Skeletal muscle tissue (tissue), 3 donors: ENCODE measurements at regions not wholly inside any gene's neighbourhood (a gene's known extent, or its start where the extent isn't known, plus 50 kb on each side); places are given as distances from the start of the nearest gene placed in this dataset.

Experiments used
- H3K27ac ChIP-seq: one replicate; pipeline ENCODE4 v1.7.0; 2013; ENCODE audit warnings: mild to moderate bottlenecking, low read depth, low read length, inconsistent platforms
- H3K27me3 ChIP-seq, 3 donors: one replicate each; pipeline ENCODE4 v1.7.0; 2013; ENCODE audit warnings: low read length in 3 of 3; ENCODE audit not compliant: control insufficient read depth in 3 of 3, insufficient read depth in 3 of 3
- H3K36me3 ChIP-seq, 3 donors: one replicate each; pipeline ENCODE4 v1.7.0; 2013; ENCODE audit warnings: low read length in 3 of 3; ENCODE audit not compliant: control insufficient read depth in 3 of 3, insufficient read depth in 3 of 3
- H3K4me1 ChIP-seq, 3 donors: one replicate each; pipeline ENCODE4 v1.7.0; 2013; ENCODE audit warnings: low read length in 3 of 3, mild to moderate bottlenecking in 3 of 3; ENCODE audit not compliant: control insufficient read depth in 3 of 3, insufficient read depth in 3 of 3
- H3K4me3 ChIP-seq, 3 donors: one replicate each; pipeline ENCODE4 v1.7.0; 2013; ENCODE audit warnings: low read length in 3 of 3
- H3K9ac ChIP-seq, 3 donors: one replicate each; pipeline ENCODE4 v1.7.0; 2013; ENCODE audit warnings: low read length in 3 of 3, mild to moderate bottlenecking in 3 of 3, moderate library complexity in 2 of 3, low read depth in 1 of 3
- H3K9me3 ChIP-seq, 3 donors: one replicate each; pipeline ENCODE4 v1.7.0; 2013; ENCODE audit warnings: low read length in 3 of 3; ENCODE audit not compliant: control insufficient read depth in 3 of 3
- donor health status: Osteomylitis.

GRCh38 chr3:69524816-69525215, 138.9 kb upstream of the FRMD4B start:
- H3K4me1 ChIP-seq, result no peaks in the 10 kb centered on the region
- no peak overlapping the region for H3K27ac ChIP-seq

DNA sequence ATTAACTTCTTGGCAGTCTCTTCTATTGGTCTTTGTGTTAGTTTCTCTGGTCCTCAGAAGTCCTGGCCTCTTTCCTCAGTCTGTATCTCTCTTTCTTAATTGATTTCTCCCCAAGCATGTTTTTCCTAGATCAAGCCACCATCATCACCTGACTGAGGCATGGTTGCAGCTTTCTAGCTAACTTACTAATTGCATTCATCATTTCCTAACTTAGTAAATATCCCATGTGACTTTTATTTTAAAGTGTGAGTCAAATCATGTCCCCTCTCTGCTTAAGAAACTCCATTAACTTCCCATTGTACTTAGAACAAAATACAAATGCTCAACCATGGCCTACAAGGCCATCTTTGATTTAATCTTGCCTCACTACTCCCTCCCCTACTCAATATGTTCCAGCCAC, 135.4 kb upstream of the FRMD4B start:
- H3K36me3 ChIP-seq, result no peaks in the 10 kb centered on the region
- H3K9me3 ChIP-seq, result no peaks in the 10 kb centered on the region
- no peaks in the 10 kb centered on the region for H3K4me1 ChIP-seq
- no peak overlapping the region for H3K27ac ChIP-seq
- H3K27me3 ChIP-seq, result peaks cover 0 to 2% (median 0%) of the 10 kb centered on the region in 3 donors
- H3K4me3 ChIP-seq, result no peak overlapping the region
- H3K9ac ChIP-seq, result no peak overlapping the region

More at GRCh38 chr3:69524816-69525215, 138.9 kb upstream of the FRMD4B start:
- Histone ChIP-seq H3K4me3 (no peak overlapping the region), H3K9ac (no peak overlapping the region), H3K9me3 (no peaks in the 10 kb centered on the region), H3K27me3 (peaks cover 0 to 2% (median 0%) of the 10 kb centered on the region in 3 donors), H3K36me3 (no peaks in the 10 kb centered on the region)

- Histone ChIP-seq H3K4me3 (no peak overlapping the region), H3K9ac (no peak overlapping the region), H3K4me1 (no peaks in the 10 kb centered on the region), H3K9me3 (peaks cover 0 to 6% (median 0%) of the 10 kb centered on the region in 3 donors), H3K27ac (no peak overlapping the region), H3K27me3 (no peaks in the 10 kb centered on the region), H3K36me3 (no peaks in the 10 kb centered on the region)
These were observed 125.5 kb upstream of the FRMD4B start for GRCh38 chr3:69511361-69511760.

- Histone ChIP-seq H3K36me3 (no peaks in the 10 kb centered on the region), H3K4me1 (no peaks in the 10 kb centered on the region), H3K4me3 (no peak overlapping the region), H3K27ac (no peak overlapping the region), H3K9me3 (peaks cover 0 to 6% (median 0%) of the 10 kb centered on the region in 3 donors), H3K9ac (no peak overlapping the region), H3K27me3 (no peaks in the 10 kb centered on the region)
These were observed 124.7 kb upstream of the FRMD4B start for GRCh38 chr3:69510481-69511030.

GRCh38 chr3:69509288-69509687, 123.4 kb upstream of the FRMD4B start:
- Histone ChIP-seq H3K36me3 (no peaks in the 10 kb centered on the region), H3K27ac (no peak overlapping the region), H3K27me3 (no peaks in the 10 kb centered on the region)

GRCh38 chr3:69505770-69506407, 120.0 kb upstream of the FRMD4B start:
- no peak overlapping the region for H3K27ac ChIP-seq
- no peaks in the 10 kb centered on the region for H3K27me3 ChIP-seq
- no peak overlapping the region for H3K4me3 ChIP-seq
- H3K9me3 ChIP-seq, result no peaks in the 10 kb centered on the region
- H3K4me1 ChIP-seq, result no peaks in the 10 kb centered on the region
- no peaks in the 10 kb centered on the region for H3K36me3 ChIP-seq
- no peak overlapping the region for H3K9ac ChIP-seq

More at GRCh38 chr3:69509288-69509687, 123.4 kb upstream of the FRMD4B start:
- Histone ChIP-seq H3K9me3 (peaks cover 0 to 6% (median 0%) of the 10 kb centered on the region in 3 donors), H3K4me1 (no peaks in the 10 kb centered on the region), H3K4me3 (no peak overlapping the region), H3K9ac (no peak overlapping the region)

GRCh38 chr3:69504232-69504631, 118.3 kb upstream of the FRMD4B start:
- Histone ChIP-seq H3K27ac (no peak overlapping the region), H3K9me3 (no peaks in the 10 kb centered on the region), H3K9ac (no peak overlapping the region), H3K4me3 (no peak overlapping the region), H3K4me1 (peaks cover 0 to 3% (median 0%) of the 10 kb centered on the region in 3 donors), H3K27me3 (no peaks in the 10 kb centered on the region), H3K36me3 (no peaks in the 10 kb centered on the region)

- peaks cover 0 to 3% (median 0%) of the 10 kb centered on the region in 3 donors for H3K4me1 ChIP-seq
- no peaks in the 10 kb centered on the region for H3K27me3 ChIP-seq
- no peaks in the 10 kb centered on the region for H3K9me3 ChIP-seq
- H3K27ac ChIP-seq, result peak overlapping the region; percentile 57
- H3K4me3 ChIP-seq, result no peak overlapping the region
- H3K9ac ChIP-seq, result no peak overlapping the region
- H3K36me3 ChIP-seq, result no peaks in the 10 kb centered on the region
These were observed 114.7 kb upstream of the FRMD4B start for GRCh38 chr3:69500604-69501003.

DNA sequence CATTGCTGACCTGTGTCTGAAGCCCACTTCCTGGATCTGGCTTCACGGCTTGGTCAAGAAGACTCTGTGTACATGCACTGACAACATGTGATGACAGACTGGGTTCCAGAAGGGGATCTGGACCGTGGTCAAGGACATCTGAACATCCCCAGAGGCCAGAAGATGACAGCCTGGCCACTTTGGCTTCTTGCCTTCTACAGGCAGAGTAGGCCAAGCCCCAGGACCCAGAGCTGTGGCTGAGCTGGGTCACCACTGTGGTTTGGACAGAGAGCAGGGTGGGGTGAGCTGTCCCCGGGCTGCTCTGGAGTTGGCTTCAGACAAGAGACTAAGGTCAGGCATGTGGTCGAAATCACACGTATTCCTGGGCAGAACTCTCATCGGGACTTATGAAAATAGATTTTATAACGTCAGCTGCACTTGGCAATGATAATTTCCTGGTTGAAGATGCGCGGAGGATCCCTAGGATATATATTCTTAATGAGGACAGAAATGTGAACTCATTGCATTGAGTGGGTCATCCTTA, 114.1 kb upstream of the FRMD4B start:
- no peak overlapping the region for H3K4me3 ChIP-seq
- peaks cover 0 to 3% (median 0%) of the 10 kb centered on the region in 3 donors for H3K4me1 ChIP-seq
- peak overlapping the region; percentile 57 for H3K27ac ChIP-seq
- no peaks in the 10 kb centered on the region for H3K27me3 ChIP-seq
- H3K9me3 ChIP-seq, result no peaks in the 10 kb centered on the region
- H3K36me3 ChIP-seq, result no peaks in the 10 kb centered on the region
- H3K9ac ChIP-seq, result no peak overlapping the region

DNA sequence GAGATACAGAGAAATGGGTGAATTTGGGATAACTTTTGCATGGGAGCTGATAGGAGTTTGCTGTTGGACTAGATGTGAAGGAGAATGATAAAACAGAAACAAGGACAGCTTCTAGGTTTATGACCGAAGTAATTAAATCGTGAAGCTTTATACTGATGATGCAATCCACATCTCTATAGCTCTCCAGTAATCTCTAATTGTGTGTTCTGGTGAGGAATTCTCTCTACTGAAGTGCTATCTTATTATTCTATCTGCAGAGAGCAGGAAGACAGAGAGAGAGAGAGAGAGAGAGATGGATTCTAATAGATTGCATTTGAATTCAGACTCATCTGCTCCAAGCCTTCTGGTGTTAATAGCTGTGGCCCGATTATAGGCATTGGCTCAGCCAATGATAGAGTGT, 113.5 kb upstream of the FRMD4B start:
- H3K27ac ChIP-seq, result no peak overlapping the region
- no peak overlapping the region for H3K4me3 ChIP-seq
- no peaks in the 10 kb centered on the region for H3K9me3 ChIP-seq
- H3K4me1 ChIP-seq, result peaks cover 0 to 3% (median 0%) of the 10 kb centered on the region in 3 donors
- no peaks in the 10 kb centered on the region for H3K27me3 ChIP-seq
- H3K36me3 ChIP-seq, result no peaks in the 10 kb centered on the region
- H3K9ac ChIP-seq, result no peak overlapping the region
